ENCODE measurements at regions not wholly inside any gene's neighbourhood (a gene's known extent, or its start where the extent isn't known, plus 50 kb on each side); places are given as distances from the start of the nearest gene placed in this dataset.

- no peak for DNase-seq (ENCODE audit: low spot score)
Observed at GRCh38 chr2:220628252-220628651, 943.9 kb downstream of the EPHA4 start.

- no peak for DNase-seq (ENCODE audit: low spot score)
Observed at GRCh38 chr2:220641137-220641536, 931.0 kb downstream of the EPHA4 start.

GRCh38 chr2:220646424-220646823 is 925.7 kb downstream of the EPHA4 start:
- no peak for DNase-seq (ENCODE audit: low spot score)

- DNase-seq (ENCODE audit: low spot score): no peak
Observed at GRCh38 chr2:220648628-220649027, 923.5 kb downstream of the EPHA4 start.

- DNase-seq (ENCODE audit: low spot score): no peak
Observed at GRCh38 chr2:220653776-220654175, 918.3 kb downstream of the EPHA4 start.

- no peak for DNase-seq (ENCODE audit: low spot score)
Observed at GRCh38 chr2:220654322-220654721, 917.8 kb downstream of the EPHA4 start.

GRCh38 chr2:220660277-220661145 is 911.6 kb downstream of the EPHA4 start:
- no peak for DNase-seq (ENCODE audit: low spot score)

- DNase-seq (ENCODE audit: low spot score): no peak
Observed at GRCh38 chr2:220662431-220662830, 909.7 kb downstream of the EPHA4 start.

GRCh38 chr2:220663065-220663464 is 909.0 kb downstream of the EPHA4 start:
- DNase-seq (ENCODE audit: low spot score): no peak

- no peak for DNase-seq (ENCODE audit: low spot score)
Observed at GRCh38 chr2:220664272-220665107, 907.6 kb downstream of the EPHA4 start.

- no peak for DNase-seq (ENCODE audit: low spot score)
Observed at GRCh38 chr2:220665108-220665471, 907.0 kb downstream of the EPHA4 start.

- no peak for DNase-seq (ENCODE audit: low spot score)
Observed at GRCh38 chr2:220669324-220669723, 902.8 kb downstream of the EPHA4 start.

GRCh38 chr2:220670511-220670910 is 901.6 kb downstream of the EPHA4 start:
- no peak for DNase-seq (ENCODE audit: low spot score)

- DNase-seq (ENCODE audit: low spot score): no peak
Observed at GRCh38 chr2:220673151-220673874, 898.8 kb downstream of the EPHA4 start.

- DNase-seq (ENCODE audit: low spot score): no peak
Observed at GRCh38 chr2:220674033-220674432, 898.1 kb downstream of the EPHA4 start.

GRCh38 chr2:220676695-220677094 is 895.4 kb downstream of the EPHA4 start:
- DNase-seq (ENCODE audit: low spot score): no peak

GRCh38 chr2:220678943-220679342 is 893.2 kb downstream of the EPHA4 start:
- no peak for DNase-seq (ENCODE audit: low spot score)

GRCh38 chr2:220682616-220683015 is 889.5 kb downstream of the EPHA4 start:
- DNase-seq (ENCODE audit: low spot score): no peak

- DNase-seq (ENCODE audit: low spot score): no peak
Observed at GRCh38 chr2:220684099-220684498, 888.0 kb downstream of the EPHA4 start.

GRCh38 chr2:220687231-220687843 is 884.8 kb downstream of the EPHA4 start:
- DNase-seq (ENCODE audit: low spot score): peak; percentile 61

GRCh38 chr2:220695397-220696279 is 876.5 kb downstream of the EPHA4 start:
- no peak for DNase-seq (ENCODE audit: low spot score)

All from AG08396 (cell line).